GM18511 (cell line): ENCODE measurements at regions not wholly inside any gene's neighbourhood (a gene's known extent, or its start where the extent isn't known, plus 50 kb on each side); places are given as distances from the start of the nearest gene placed in this dataset.
A peak's percentile ranks its signal among the peaks of the same experiment; 100 is the strongest.

Experiments
- ATAC-seq: cut with Tn5 transposase; IDR thresholded peaks from one replicate; pipeline ENCODE4 v1.9.1; 2021; ENCODE audit warnings: mild to moderate bottlenecking, moderate library complexity; ENCODE audit not compliant: unreplicated experiment

- no peak for ATAC-seq
These were observed 105.0 kb upstream of the NPY start for GRCh38 chr7:24178811-24179570.

- no peak for ATAC-seq
These were observed 92.6 kb upstream of the NPY start for GRCh38 chr7:24191362-24191761.

- ATAC-seq: no peak
These were observed 91.9 kb upstream of the NPY start for GRCh38 chr7:24192053-24192452.

GRCh38 chr7:24192691-24193090 is 91.3 kb upstream of the NPY start:
- ATAC-seq: no peak

GRCh38 chr7:24197852-24198251 is 86.1 kb upstream of the NPY start:
- no peak for ATAC-seq

- no peak for ATAC-seq
These were observed 84.0 kb upstream of the NPY start for GRCh38 chr7:24199978-24200377.

GRCh38 chr7:24200407-24200966 is 83.5 kb upstream of the NPY start:
- ATAC-seq: no peak

- no peak for ATAC-seq
These were observed 82.8 kb upstream of the NPY start for GRCh38 chr7:24201226-24201625.

GRCh38 chr7:24212073-24212472 is 71.9 kb upstream of the NPY start:
- no peak for ATAC-seq

GRCh38 chr7:24213311-24213710 is 70.7 kb upstream of the NPY start:
- no peak for ATAC-seq

GRCh38 chr7:24214670-24215069 is 69.3 kb upstream of the NPY start:
- no peak for ATAC-seq

GRCh38 chr7:24216576-24217125 is 67.3 kb upstream of the NPY start:
- no peak for ATAC-seq

- ATAC-seq: no peak
These were observed 62.5 kb upstream of the NPY start for GRCh38 chr7:24221500-24221899.

GRCh38 chr7:24227068-24227467 is 56.9 kb upstream of the NPY start:
- peak; percentile 59 for ATAC-seq

- peak; percentile 97 for ATAC-seq
These were observed 56.2 kb upstream of the NPY start for GRCh38 chr7:24227603-24228359.

GRCh38 chr7:24229481-24230226 is 54.3 kb upstream of the NPY start:
- no peak for ATAC-seq

GRCh38 chr7:24231493-24231892 is 52.5 kb upstream of the NPY start:
- ATAC-seq: no peak

GRCh38 chr7:24233386-24233785 is 50.6 kb upstream of the NPY start:
- no peak for ATAC-seq
